Esophagus squamous epithelium (tissue), 5 donors: ENCODE measurements at regions not wholly inside any gene's neighbourhood (a gene's known extent, or its start where the extent isn't known, plus 50 kb on each side); places are given as distances from the start of the nearest gene placed in this dataset.

ENCODE experiments used
- DNase-seq: peaks from one replicate; lab custom pipeline; 2025; lab: John Stamatoyannopoulos, UW
- H3K27ac ChIP-seq, 4 donors: fragments of 200-600 bp; sonication (generic); one replicate each; pipeline ENCODE4 v1.5.1; 2016 to 2019; ENCODE audit warnings: mild to moderate bottlenecking in 1 of 4
- H3K27me3 ChIP-seq, 4 donors: fragments of 200-600 bp; sonication (generic); 1 replicate in 3 of 4; 2 replicates in 1 of 4; pipeline versions ENCODE4 v1.5.1 to v1.6.0; 2017 to 2021; ENCODE audit warnings: antibody characterized with exemption in 1 of 4
- H3K36me3 ChIP-seq, 3 donors: fragments of 200-600 bp; sonication (generic); one replicate each; pipeline ENCODE4 v1.5.1; 2016 to 2019
- H3K4me1 ChIP-seq, 3 donors: fragments of 200-600 bp; sonication (generic); one replicate each; pipeline ENCODE4 v1.5.1; 2017 to 2019
- H3K4me3 ChIP-seq, 4 donors: fragments of 200-600 bp; sonication (generic); 1 replicate in 3 of 4; 2 replicates in 1 of 4; pipeline ENCODE4 v1.5.1; 2016 to 2019; ENCODE audit warnings: mild to moderate bottlenecking in 2 of 4, moderate library complexity in 1 of 4
- H3K9me3 ChIP-seq, 3 donors: fragments of 200-600 bp; sonication (generic); one replicate each; pipeline ENCODE4 v1.5.1; 2016 to 2019
- POLR2A ChIP-seq, 4 donors: fragments of 450-650 bp; IDR thresholded peaks; one replicate each; pipeline ENCODE4 v1.6.1; 2017; ENCODE audit warnings: antibody characterized with exemption in 4 of 4, mild to moderate bottlenecking in 4 of 4, moderate library complexity in 3 of 4
- WGBS, 2 donors: methylation state at CpG; one replicate each; pipeline ENCODE4 v1.1.5; 2018; 5-methylcytosine and 5-hydroxymethylcytosine counted together
- intact Hi-C: fragments of 100-400 bp; cut with DNase I; formaldehyde crosslinking; loops from one replicate; pipeline ENCODE4 v1.15.0; 2022
- TF ChIP-seq, protein P1 (sequence below), 6 experiments: fragments of 450-650 bp in 4 of 6; fragments of 200-600 bp in 2 of 6; sonication (generic) in 2 of 6; IDR thresholded peaks; one replicate each; pipeline ENCODE4 v1.5.1; 2016 to 2019; ENCODE audit warnings: antibody characterized with exemption in 6 of 6, mild to moderate bottlenecking in 4 of 6, moderate library complexity in 4 of 6
- donor health status: DM: yes; HTN: yes; CAD: no.

DNA sequence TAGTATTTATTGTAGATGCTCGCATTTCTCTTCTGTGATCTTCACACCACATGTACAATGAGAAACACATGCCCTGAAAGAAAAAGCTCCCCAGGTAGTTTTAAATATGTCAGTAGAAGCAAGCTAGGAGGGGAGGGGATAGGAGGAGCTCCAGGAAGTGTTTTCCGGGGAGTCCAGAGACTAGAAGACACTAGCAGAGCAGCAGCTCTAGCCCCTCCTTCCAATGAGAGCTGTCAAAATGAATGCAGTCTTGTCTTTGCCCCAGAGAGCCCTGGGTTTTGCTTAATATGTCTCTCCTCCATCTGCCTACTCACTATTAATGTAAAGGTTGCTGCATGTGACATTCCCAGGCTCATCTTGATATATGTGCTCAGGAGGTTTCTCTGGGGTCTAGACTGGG lies 462.6 kb upstream of the SOX11 start:
- WGBS, 2 donors, result 54 to 77% methylated on average over 2 of the region's 2 CpGs
- Histone ChIP-seq H3K36me3 (no peaks in the 10 kb centered on the region), H3K27me3 (no peaks in the 10 kb centered on the region), H3K9me3 (no peaks in the 10 kb centered on the region), H3K4me1 (no peaks in the 10 kb centered on the region), H3K27ac (no peak overlapping the region), H3K4me3 (no peak overlapping the region)
- TF ChIP-seq, protein P1, sequence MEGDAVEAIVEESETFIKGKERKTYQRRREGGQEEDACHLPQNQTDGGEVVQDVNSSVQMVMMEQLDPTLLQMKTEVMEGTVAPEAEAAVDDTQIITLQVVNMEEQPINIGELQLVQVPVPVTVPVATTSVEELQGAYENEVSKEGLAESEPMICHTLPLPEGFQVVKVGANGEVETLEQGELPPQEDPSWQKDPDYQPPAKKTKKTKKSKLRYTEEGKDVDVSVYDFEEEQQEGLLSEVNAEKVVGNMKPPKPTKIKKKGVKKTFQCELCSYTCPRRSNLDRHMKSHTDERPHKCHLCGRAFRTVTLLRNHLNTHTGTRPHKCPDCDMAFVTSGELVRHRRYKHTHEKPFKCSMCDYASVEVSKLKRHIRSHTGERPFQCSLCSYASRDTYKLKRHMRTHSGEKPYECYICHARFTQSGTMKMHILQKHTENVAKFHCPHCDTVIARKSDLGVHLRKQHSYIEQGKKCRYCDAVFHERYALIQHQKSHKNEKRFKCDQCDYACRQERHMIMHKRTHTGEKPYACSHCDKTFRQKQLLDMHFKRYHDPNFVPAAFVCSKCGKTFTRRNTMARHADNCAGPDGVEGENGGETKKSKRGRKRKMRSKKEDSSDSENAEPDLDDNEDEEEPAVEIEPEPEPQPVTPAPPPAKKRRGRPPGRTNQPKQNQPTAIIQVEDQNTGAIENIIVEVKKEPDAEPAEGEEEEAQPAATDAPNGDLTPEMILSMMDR (IDR thresholded peaks at IDR 0.05), result no peak
- TF ChIP-seq POLR2A (IDR thresholded peaks at IDR 0.05), result no peak
- DNase-seq, result no peak
- intact Hi-C loops, result no loop called here

DNA sequence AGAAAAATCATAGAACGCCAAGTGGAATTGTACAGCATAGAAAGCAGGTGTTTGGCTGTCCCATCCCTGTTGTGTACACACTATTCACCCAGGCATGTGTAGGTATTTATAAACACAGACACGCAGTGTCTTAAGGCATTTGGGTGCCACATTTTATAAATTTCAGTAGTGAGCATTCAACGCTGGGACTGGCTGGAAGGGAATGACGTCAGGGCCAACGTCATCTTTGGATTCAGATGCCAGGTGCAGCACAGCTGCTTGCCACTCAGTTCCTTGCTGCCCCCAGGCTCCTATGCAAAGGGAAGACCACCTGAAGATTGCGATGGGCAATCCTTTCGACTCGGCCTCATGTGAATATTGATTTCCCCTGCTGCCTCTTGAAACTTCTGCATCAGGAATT lies 461.7 kb upstream of the SOX11 start:
- intact Hi-C loops, result no loop called here
- H3K36me3 ChIP-seq, result no peaks in the 10 kb centered on the region
- no peak for TF ChIP-seq POLR2A (IDR thresholded peaks at IDR 0.05)
- TF ChIP-seq, protein P1 (IDR thresholded peaks at IDR 0.05), result no peak
- 73 to 81% methylated on average over 8 of the region's 8 CpGs for WGBS, 2 donors
- no peak for DNase-seq
- no peak overlapping the region for H3K4me3 ChIP-seq
- H3K27me3 ChIP-seq, result no peaks in the 10 kb centered on the region
- no peaks in the 10 kb centered on the region for H3K9me3 ChIP-seq
- H3K27ac ChIP-seq, result no peak overlapping the region
- H3K4me1 ChIP-seq, result no peaks in the 10 kb centered on the region

DNA sequence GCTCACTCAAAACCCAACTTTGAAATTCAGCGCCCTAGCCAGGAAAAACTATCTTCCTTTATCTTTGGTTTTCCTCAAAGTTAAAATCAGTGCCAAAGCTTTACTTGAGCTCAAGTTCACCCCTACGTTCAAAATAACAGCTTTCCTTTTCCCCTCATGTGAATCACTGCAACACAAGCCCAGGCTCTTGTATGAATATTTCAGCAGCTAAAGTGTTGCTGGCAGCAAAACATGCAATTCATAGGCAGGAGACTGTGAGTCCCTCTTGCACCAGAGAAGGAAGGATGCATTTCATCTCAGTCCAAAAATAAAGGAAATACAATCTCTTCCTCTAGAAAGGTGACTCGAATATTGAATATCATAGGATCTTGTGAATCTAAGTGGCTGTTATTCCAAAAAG lies 461.3 kb upstream of the SOX11 start:
- Histone ChIP-seq H3K27ac (no peak overlapping the region), H3K9me3 (no peaks in the 10 kb centered on the region), H3K36me3 (no peaks in the 10 kb centered on the region), H3K4me1 (no peaks in the 10 kb centered on the region), H3K4me3 (no peak overlapping the region), H3K27me3 (no peaks in the 10 kb centered on the region)
- intact Hi-C loops, result no loop called here
- 60 to 63% methylated on average over 3 of the region's 3 CpGs for WGBS, 2 donors
- DNase-seq, result no peak
- TF ChIP-seq, protein P1 (IDR thresholded peaks at IDR 0.05), result no peak

DNA sequence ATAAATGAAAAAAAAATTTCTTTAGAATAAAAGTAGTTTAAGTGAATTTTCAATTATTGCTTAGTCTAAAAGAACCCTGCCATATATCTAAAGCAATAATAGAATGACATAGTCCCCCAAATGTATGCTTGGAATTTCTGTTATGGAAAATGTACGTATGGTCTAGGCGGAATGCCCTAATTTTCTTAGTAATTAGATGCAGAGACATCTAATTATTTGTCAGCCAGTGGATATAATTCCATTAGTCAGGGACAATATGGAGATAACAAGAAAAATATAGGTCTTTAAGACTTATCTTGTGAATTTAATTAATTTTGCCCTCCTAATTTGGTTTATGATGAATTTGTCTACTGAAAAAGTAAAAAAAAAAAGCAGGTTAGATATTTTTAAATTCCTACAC lies 460.9 kb upstream of the SOX11 start:
- no peak for TF ChIP-seq POLR2A (IDR thresholded peaks at IDR 0.05)
- TF ChIP-seq, protein P1 (IDR thresholded peaks at IDR 0.05), result no peak
- H3K27ac ChIP-seq, result no peak overlapping the region
- 89% methylated on average over 2 of the region's 2 CpGs for WGBS, 2 donors
- H3K4me1 ChIP-seq, result no peaks in the 10 kb centered on the region
- no peaks in the 10 kb centered on the region for H3K36me3 ChIP-seq
- no peak overlapping the region for H3K4me3 ChIP-seq
- no peaks in the 10 kb centered on the region for H3K27me3 ChIP-seq
- no peaks in the 10 kb centered on the region for H3K9me3 ChIP-seq
- intact Hi-C loops, result no loop called here
- no peak for DNase-seq

DNA sequence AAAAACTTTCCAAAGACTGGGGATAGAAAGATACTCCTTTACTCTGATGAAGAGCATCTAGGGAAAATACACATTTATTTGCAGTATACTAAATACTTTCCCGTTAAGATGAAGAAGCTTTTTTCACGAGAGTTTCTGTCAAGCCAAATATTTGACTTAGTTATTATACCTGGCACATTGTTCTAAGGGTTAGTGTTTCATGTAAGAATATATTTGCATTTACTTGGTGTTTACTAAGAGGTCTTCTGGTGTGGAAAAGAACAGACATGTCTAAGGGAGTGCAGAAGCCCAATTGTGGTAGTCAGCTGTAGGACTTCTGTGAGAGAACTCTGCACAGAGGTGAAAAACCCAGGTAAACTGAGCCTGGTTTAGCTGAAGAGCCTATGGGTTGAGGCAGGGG lies 457.6 kb upstream of the SOX11 start:
- DNase-seq, result no peak
- Histone ChIP-seq H3K36me3 (no peaks in the 10 kb centered on the region), H3K4me3 (no peak overlapping the region), H3K9me3 (no peaks in the 10 kb centered on the region), H3K27me3 (no peaks in the 10 kb centered on the region), H3K27ac (no peak overlapping the region), H3K4me1 (no peaks in the 10 kb centered on the region)
- intact Hi-C loops, result no loop called here
- 53 to 62% methylated on average over 2 of the region's 2 CpGs for WGBS, 2 donors
- TF ChIP-seq, protein P1 (IDR thresholded peaks at IDR 0.05), result no peak
- TF ChIP-seq POLR2A (IDR thresholded peaks at IDR 0.05), result no peak
